PC-9 (cell line): ENCODE measurements at regions not wholly inside any gene's neighbourhood (a gene's known extent, or its start where the extent isn't known, plus 50 kb on each side); places are given as distances from the start of the nearest gene placed in this dataset.

Source experiments
- BruUV-seq: library from RNA; stranded (reverse); fragments of 400-500 nt; replicated peaks from 2 replicates; lab custom pipeline; 2021; lab: Mats Ljungman, UMichigan
- CTCF ChIA-PET: fragments of 300-600 bp; sonication (Branson Sonifier 250); formaldehyde crosslinking; loops from one replicate; lab custom pipeline; 2022; ENCODE audit warnings: antibody characterized with exemption; lab: Charles Lee
- POLR2A ChIA-PET: fragments of 300-600 bp; sonication (Branson Sonifier 250); formaldehyde crosslinking; loops from one replicate; lab custom pipeline; 2022; ENCODE audit warnings: antibody characterized with exemption; ENCODE audit not compliant: unreplicated experiment; lab: Charles Lee
- DNase-seq, 2 experiments: peaks; one replicate each; pipeline versions ENCODE4 v3.0.0 to v3.0.0-alpha.2; 2015 to 2022; ENCODE audit warnings: mixed read lengths in 1 of 2
- H2AFZ ChIP-seq: fragments of 200-600 bp; sonication (generic); 2 replicates; pipeline ENCODE4 v1.8.1; 2017; ENCODE audit warnings: antibody characterized with exemption
- H3F3A ChIP-seq: fragments of 200-600 bp; sonication (generic); 2 replicates; pipeline ENCODE4 v1.8.1; 2017; ENCODE audit warnings: antibody characterized with exemption, mild to moderate bottlenecking, low read depth; ENCODE audit not compliant: insufficient read depth
- H3K27ac ChIP-seq: fragments of 200-600 bp; sonication (generic); 2 replicates; pipeline ENCODE4 v1.6.1; 2016; ENCODE audit warnings: mixed run types
- H3K27me3 ChIP-seq: fragments of 200-600 bp; sonication (generic); 2 replicates; pipeline ENCODE4 v1.6.1; 2016; ENCODE audit warnings: low read depth, mixed run types; ENCODE audit not compliant: insufficient read depth
- H3K36me3 ChIP-seq: fragments of 200-600 bp; sonication (generic); 2 replicates; pipeline ENCODE4 v1.6.1; 2016; ENCODE audit warnings: low read depth, mixed run types
- H3K4me1 ChIP-seq: fragments of 200-600 bp; sonication (generic); replicated peaks from 2 replicates; pipeline ENCODE4 v1.6.1; 2016; ENCODE audit warnings: mixed run types; ENCODE audit not compliant: insufficient read depth
- H3K4me2 ChIP-seq: fragments of 200-600 bp; sonication (generic); 2 replicates; pipeline ENCODE4 v1.6.1; 2017; ENCODE audit warnings: mixed run types
- H3K4me3 ChIP-seq: fragments of 200-600 bp; sonication (generic); 2 replicates; pipeline ENCODE4 v1.6.1; 2016; ENCODE audit warnings: mixed run types
- H3K79me2 ChIP-seq: fragments of 200-600 bp; sonication (generic); 2 replicates; pipeline ENCODE4 v1.6.1; 2017; ENCODE audit warnings: low read depth, mixed run types
- H3K9me2 ChIP-seq: fragments of 200-600 bp; sonication (generic); 2 replicates; pipeline ENCODE4 v1.8.1; 2017; ENCODE audit warnings: mild to moderate bottlenecking; ENCODE audit not compliant: insufficient read depth
- H3K9me3 ChIP-seq: fragments of 200-600 bp; sonication (generic); 2 replicates; pipeline ENCODE4 v1.8.1; 2016; ENCODE audit warnings: low read depth; ENCODE audit not compliant: insufficient read depth
- H4K20me1 ChIP-seq: fragments of 200-600 bp; sonication (generic); 2 replicates; pipeline ENCODE4 v1.8.1; 2017; ENCODE audit not compliant: insufficient read depth
- EZH2 ChIP-seq: fragments of 200-600 bp; sonication (generic); IDR thresholded peaks from 2 replicates; pipeline ENCODE4 v1.8.0; 2017; ENCODE audit warnings: antibody characterized with exemption, low read depth
- intact Hi-C: fragments of 100-400 bp; cut with micrococcal nuclease; formaldehyde crosslinking; loops from one replicate; pipeline ENCODE4 v1.10.0; 2022; ENCODE audit not compliant: unreplicated experiment
- TF ChIP-seq, protein P1 (sequence below): fragments of 200-600 bp; sonication (generic); conservative IDR thresholded peaks from 2 replicates; pipeline ENCODE4 v1.6.1; 2017; ENCODE audit warnings: mixed run types, antibody characterized with exemption, mild to moderate bottlenecking, moderate library complexity

- POLR2A ChIA-PET = no interaction called here
Observed at GRCh38 chr17:16880121-16880842, 91.6 kb downstream of the TNFRSF13B start.

DNA sequence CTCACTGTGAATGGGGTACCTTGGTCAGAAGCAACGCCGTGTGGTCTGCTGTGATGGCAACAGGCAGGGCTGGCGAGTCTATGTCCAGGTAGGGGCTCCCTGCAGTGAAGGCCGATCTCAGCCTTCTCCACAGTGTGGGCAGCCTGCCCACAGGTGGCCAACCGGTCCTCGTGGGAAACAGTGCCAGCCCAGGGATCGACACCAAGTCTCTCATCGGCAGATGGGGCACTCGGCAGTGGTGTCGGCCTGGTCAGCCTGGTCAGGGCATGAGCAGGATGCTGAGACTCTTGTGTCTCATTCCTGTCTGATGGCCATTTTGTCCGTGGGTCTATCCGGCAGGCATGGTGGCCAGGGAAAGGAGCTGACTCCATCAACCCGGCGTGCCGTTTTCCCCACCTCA is 92.2 kb downstream of the TNFRSF13B start:
- TF ChIP-seq, protein P1, sequence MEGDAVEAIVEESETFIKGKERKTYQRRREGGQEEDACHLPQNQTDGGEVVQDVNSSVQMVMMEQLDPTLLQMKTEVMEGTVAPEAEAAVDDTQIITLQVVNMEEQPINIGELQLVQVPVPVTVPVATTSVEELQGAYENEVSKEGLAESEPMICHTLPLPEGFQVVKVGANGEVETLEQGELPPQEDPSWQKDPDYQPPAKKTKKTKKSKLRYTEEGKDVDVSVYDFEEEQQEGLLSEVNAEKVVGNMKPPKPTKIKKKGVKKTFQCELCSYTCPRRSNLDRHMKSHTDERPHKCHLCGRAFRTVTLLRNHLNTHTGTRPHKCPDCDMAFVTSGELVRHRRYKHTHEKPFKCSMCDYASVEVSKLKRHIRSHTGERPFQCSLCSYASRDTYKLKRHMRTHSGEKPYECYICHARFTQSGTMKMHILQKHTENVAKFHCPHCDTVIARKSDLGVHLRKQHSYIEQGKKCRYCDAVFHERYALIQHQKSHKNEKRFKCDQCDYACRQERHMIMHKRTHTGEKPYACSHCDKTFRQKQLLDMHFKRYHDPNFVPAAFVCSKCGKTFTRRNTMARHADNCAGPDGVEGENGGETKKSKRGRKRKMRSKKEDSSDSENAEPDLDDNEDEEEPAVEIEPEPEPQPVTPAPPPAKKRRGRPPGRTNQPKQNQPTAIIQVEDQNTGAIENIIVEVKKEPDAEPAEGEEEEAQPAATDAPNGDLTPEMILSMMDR = no peak
- TF ChIP-seq EZH2 = no peak

More at GRCh38 chr17:16880121-16880842, 91.6 kb downstream of the TNFRSF13B start:
- H2AFZ ChIP-seq = no peak overlapping the region
- no peaks in the 10 kb centered on the region for H3K9me3 ChIP-seq
- H3F3A ChIP-seq = no peaks in the 10 kb centered on the region
- no peak for DNase-seq
- no peaks in the 10 kb centered on the region for H4K20me1 ChIP-seq
- no peaks in the 10 kb centered on the region for H3K4me1 ChIP-seq
- CTCF ChIA-PET = no interaction called here
- no peak overlapping the region for H3K4me2 ChIP-seq
- no peaks in the 10 kb centered on the region for H3K79me2 ChIP-seq
- intact Hi-C loops = no loop called here
- no peaks in the 10 kb centered on the region for H3K27me3 ChIP-seq
- H3K9me2 ChIP-seq = no peaks in the 10 kb centered on the region
- TF ChIP-seq, protein P1 = no peak
- TF ChIP-seq EZH2 = no peak
- no peaks in the 10 kb centered on the region for H3K36me3 ChIP-seq
- no peak overlapping the region for H3K4me3 ChIP-seq
- no TSS peak for BruUV-seq
- no peak overlapping the region for H3K27ac ChIP-seq

GRCh38 chr17:16878606-16879005 is 93.3 kb downstream of the TNFRSF13B start:
- H3K79me2 ChIP-seq = no peaks in the 10 kb centered on the region
- POLR2A ChIA-PET = interaction anchor here (0.7 kb wide), 1 partner anchor 1379 kb away, joined by 5 read pairs; no protein-coding TSS in a partner anchor
- BruUV-seq = no TSS peak
- H3K27me3 ChIP-seq = no peaks in the 10 kb centered on the region
- no peaks in the 10 kb centered on the region for H3K9me3 ChIP-seq
- no peaks in the 10 kb centered on the region for H3F3A ChIP-seq
- intact Hi-C loops = no loop called here
- TF ChIP-seq, protein P1 = no peak
- TF ChIP-seq EZH2 = no peak
- no peak overlapping the region for H3K4me2 ChIP-seq
- H3K9me2 ChIP-seq = no peaks in the 10 kb centered on the region
- H3K4me1 ChIP-seq = no peaks in the 10 kb centered on the region
- no peaks in the 10 kb centered on the region for H3K36me3 ChIP-seq
- no peak for DNase-seq
- H4K20me1 ChIP-seq = no peaks in the 10 kb centered on the region
- no peak overlapping the region for H3K4me3 ChIP-seq
- CTCF ChIA-PET = no interaction called here
- no peak overlapping the region for H3K27ac ChIP-seq
- H2AFZ ChIP-seq = no peak overlapping the region

More for the DNA sequence above, 92.2 kb downstream of the TNFRSF13B start:
- H4K20me1 ChIP-seq = no peaks in the 10 kb centered on the region
- no peaks in the 10 kb centered on the region for H3K79me2 ChIP-seq
- H3K9me3 ChIP-seq = no peaks in the 10 kb centered on the region
- no peaks in the 10 kb centered on the region for H3K9me2 ChIP-seq
- no peaks in the 10 kb centered on the region for H3K36me3 ChIP-seq
- H2AFZ ChIP-seq = no peak overlapping the region
- no peaks in the 10 kb centered on the region for H3K27me3 ChIP-seq
- no peak overlapping the region for H3K4me3 ChIP-seq
- ChIA-PET POLR2A (no interaction called here), CTCF (no interaction called here)
- H3K4me2 ChIP-seq = no peak overlapping the region
- intact Hi-C loops = no loop called here
- H3K27ac ChIP-seq = no peak overlapping the region
- no peak for DNase-seq
- no TSS peak for BruUV-seq
- no peaks in the 10 kb centered on the region for H3F3A ChIP-seq
- H3K4me1 ChIP-seq = no peaks in the 10 kb centered on the region
